ENCODE measurements at regions not wholly inside any gene's neighbourhood (a gene's known extent, or its start where the extent isn't known, plus 50 kb on each side); places are given as distances from the start of the nearest gene placed in this dataset.
"Not testable (repeated sequence)": the region's sequence is repeated elsewhere in the genome, so short reads cannot be mapped to it uniquely, and the experiment has no call there.

- DNase-seq = no peak
- intact Hi-C loops (cut with DNase I, micrococcal nuclease) = no loop called here
- no peak for ATAC-seq
Observed at GRCh38 chr7:84941936-84942335, 244.9 kb downstream of the SEMA3D start.

DNA sequence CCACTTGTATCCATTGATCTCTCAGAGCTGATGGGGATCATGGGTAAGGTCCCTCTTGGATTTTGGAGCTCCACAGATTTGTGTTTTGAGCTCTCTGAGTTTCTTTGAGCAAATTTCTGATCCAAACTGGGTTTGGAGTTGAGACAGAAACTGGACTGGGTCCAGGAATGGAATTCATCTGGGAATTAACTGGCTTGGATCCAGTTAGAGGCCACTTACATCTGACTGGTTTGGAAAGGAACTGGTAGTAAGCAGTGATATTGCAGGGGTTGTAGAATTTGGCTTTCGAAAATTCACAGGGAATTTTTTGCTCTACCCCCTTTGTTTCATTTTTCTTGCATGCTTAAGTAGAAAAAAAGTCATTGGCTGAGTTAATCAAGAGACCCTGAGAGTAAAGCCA is 245.6 kb downstream of the SEMA3D start:
- ATAC-seq = no peak
- DNase-seq = no peak
- intact Hi-C loops (cut with DNase I, micrococcal nuclease) = no loop called here

DNA sequence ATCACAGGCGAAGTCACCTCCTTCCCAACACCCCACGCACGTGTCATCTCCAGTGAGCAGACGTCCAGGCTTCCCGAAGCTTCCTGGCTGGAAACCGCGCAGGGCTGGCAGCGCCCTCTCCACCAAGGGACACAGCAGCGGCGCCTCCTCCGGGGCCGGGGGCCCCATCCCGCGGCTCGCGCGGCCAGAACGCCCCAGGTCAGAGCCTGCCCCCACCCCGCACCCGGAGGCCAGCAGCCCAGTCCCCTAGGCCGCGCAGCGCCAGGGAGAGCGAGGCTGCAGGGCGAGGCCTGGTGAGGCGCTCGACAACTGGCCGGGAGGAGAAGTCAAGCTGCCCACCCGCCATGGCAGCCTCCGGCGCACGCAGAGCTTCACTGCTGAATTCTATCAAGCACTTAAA is 247.0 kb downstream of the SEMA3D start:
- ATAC-seq = no peak
- intact Hi-C loops (cut with DNase I, micrococcal nuclease) = no loop called here
- no peak for DNase-seq

DNA sequence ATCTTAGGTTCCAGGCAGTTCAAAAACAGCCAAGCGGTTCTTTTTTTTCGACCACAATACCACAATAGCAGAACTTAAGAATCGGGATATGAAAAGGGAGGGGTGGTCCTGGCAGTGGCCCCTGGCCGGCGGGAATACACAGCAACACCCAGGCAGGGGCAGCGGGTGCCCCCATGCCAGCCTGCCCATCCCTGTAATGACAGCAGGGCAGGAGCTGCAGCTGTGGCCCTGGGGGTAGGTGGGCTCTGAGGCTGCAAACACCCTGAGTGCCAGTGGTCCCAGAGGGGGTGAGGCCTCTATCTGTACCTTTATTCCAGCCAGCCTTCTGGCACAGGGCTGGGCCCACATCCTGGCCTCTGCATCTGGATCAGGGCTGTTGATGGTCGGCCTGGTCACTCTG is 247.4 kb downstream of the SEMA3D start:
- intact Hi-C loops (cut with DNase I, micrococcal nuclease) = no loop called here
- ATAC-seq = no peak
- no peak for DNase-seq

GRCh38 chr7:84924353-84924752 is 262.5 kb downstream of the SEMA3D start:
- no peak for ATAC-seq
- intact Hi-C loops (cut with DNase I, micrococcal nuclease) = no loop called here
- no peak for DNase-seq

- ATAC-seq (no peak), DNase-seq (no peak)
- intact Hi-C loops (cut with DNase I, micrococcal nuclease) = no loop called here
Observed at GRCh38 chr7:84923348-84923747, 263.5 kb downstream of the SEMA3D start.

- no peak for ATAC-seq
- intact Hi-C loops (cut with DNase I, micrococcal nuclease) = no loop called here
Observed at GRCh38 chr7:84921154-84921553, 265.7 kb downstream of the SEMA3D start.

DNA sequence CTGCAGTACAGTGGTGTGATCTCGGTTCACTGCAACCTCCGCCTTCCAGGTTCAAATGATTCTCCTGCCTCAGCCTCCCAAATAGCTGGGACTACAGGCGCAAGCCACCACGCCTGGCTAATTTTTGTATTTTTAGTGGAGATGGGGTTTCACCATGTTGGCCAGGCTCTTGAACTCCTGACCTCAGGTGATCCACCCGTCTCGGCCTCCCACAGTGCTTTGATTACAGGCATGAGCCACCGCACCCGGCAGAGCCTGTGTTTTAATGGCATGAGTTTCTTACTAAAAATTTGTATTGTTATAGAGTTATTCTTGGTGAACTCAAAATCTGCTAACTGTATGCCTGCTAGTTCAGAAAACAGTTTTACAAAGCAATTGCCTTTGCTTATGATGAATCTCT is 269.9 kb downstream of the SEMA3D start:
- ATAC-seq; DNase-seq; intact Hi-C loops (cut with DNase I, micrococcal nuclease): not testable (repeated sequence)

More at GRCh38 chr7:84921154-84921553, 265.7 kb downstream of the SEMA3D start:
- DNase-seq = no peak

- ATAC-seq (no peak), DNase-seq (no peak)
- intact Hi-C loops (cut with DNase I, micrococcal nuclease) = no loop called here
Observed at GRCh38 chr7:84916161-84916560, 270.7 kb downstream of the SEMA3D start.

DNA sequence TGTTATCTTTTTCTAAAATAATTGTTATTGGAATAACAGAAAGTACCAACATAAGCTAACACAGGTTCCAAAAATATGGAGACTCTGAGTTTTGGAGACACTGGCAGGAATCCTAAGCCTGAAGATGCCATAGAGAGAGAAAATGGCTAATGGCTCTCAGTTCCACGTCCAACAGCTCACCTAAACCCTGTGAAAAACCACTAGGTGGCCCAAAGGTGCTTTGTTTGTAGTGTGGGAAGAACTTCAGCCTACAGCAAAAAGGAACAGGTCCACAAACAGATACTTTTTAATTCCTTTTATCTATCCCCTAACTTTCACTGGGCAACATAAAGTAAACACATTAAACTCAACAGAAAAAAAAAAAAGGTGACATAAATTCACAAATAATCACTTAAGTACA is 272.3 kb downstream of the SEMA3D start:
- intact Hi-C loops (cut with DNase I, micrococcal nuclease) = no loop called here
- ATAC-seq = no peak

GRCh38 chr7:84913731-84914130 is 273.1 kb downstream of the SEMA3D start:
- DNase-seq = no peak
- intact Hi-C loops (cut with DNase I, micrococcal nuclease) = no loop called here

More for the DNA sequence above, 272.3 kb downstream of the SEMA3D start:
- no peak for DNase-seq

DNA sequence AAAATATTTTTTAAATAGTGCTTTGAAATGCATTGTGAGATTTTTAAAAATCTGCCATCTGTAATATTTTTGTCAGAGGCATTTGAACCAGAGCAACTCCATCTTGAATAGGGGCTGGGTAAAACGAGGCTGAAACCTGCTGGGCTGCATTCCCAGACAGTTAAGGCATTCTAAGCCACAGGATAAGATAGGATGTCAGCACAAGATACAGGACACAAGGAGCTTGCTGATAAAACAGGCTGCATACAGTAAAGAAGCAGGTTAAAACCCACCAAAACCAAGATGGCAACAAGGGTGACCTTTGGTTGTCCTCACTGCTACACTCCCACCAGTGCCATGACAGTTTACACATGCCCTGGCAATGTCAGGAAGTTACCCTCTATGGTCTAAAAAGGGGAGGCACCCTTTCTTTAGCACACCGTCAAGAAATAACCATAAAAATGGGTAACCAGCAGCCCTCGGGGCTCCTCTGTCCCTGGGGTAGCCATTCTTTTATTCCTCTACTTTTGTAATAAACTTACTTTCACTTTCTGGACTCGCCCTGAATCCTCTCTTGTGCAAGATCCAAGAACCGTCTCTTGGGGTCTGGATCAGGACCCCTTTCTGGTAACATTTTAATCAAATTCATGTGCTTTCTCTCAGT is 273.7 kb downstream of the SEMA3D start:
- intact Hi-C loops (cut with DNase I, micrococcal nuclease) = no loop called here
- ATAC-seq = no peak
- DNase-seq = no peak

More at GRCh38 chr7:84913731-84914130, 273.1 kb downstream of the SEMA3D start:
- ATAC-seq = no peak

- ATAC-seq = no peak
- no peak for DNase-seq
- intact Hi-C loops (cut with DNase I, micrococcal nuclease) = no loop called here
Observed at GRCh38 chr7:84912537-84912936, 274.3 kb downstream of the SEMA3D start.

DNA sequence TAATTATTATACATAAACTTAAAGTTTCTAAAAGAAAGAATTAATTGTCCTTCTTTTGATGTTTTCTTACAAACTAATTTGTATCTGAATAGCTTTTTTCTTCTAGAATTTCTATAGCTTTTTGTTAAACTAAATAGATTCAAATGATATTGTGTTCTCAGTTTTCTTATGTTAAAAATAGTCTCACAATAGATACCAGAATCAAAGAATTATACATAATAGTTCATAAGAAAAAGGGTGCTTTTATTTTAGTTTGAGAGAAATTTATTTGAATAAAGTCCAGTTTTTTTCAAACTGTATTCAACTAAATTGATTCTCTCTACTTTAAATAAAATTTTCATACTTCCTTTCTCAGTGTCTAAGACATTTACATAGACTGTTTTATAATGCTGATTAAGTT is 274.8 kb downstream of the SEMA3D start:
- intact Hi-C loops (cut with DNase I, micrococcal nuclease) = no loop called here

GRCh38 chr7:84911077-84911476 is 275.8 kb downstream of the SEMA3D start:
- ATAC-seq = no peak
- intact Hi-C loops (cut with DNase I, micrococcal nuclease) = no loop called here
- no peak for DNase-seq

More for the DNA sequence above, 274.8 kb downstream of the SEMA3D start:
- ATAC-seq = no peak
- DNase-seq = no peak

GRCh38 chr7:84910322-84910721 is 276.5 kb downstream of the SEMA3D start:
- intact Hi-C loops (cut with DNase I, micrococcal nuclease); ATAC-seq; DNase-seq: not testable (repeated sequence)

- intact Hi-C loops (cut with DNase I, micrococcal nuclease) = no loop called here
- DNase-seq (no peak), ATAC-seq (no peak)
Observed at GRCh38 chr7:84908196-84908793, 278.6 kb downstream of the SEMA3D start.

GRCh38 chr7:84906889-84907288 is 280.0 kb downstream of the SEMA3D start:
- DNase-seq = no peak
- ATAC-seq = no peak
- intact Hi-C loops (cut with DNase I, micrococcal nuclease) = no loop called here

DNA sequence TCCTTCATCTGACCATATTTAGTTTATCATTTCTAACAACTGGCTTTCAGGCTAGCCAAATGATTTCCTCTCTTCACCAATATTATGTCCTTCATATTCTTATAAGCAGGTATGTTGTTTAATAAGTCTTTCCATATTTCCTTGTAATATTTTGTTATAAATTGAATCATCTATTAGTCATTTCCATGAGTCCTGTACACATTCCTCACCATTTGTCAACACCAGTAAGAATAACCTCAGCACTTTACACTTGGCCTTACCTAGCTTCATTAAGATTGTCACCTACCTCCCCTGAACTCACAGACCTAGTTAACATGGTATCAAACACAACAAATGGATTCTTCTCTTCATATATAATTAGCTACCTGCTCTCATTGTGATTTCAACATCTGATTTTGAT is 282.3 kb downstream of the SEMA3D start:
- DNase-seq (no peak), ATAC-seq (no peak)
- intact Hi-C loops (cut with DNase I, micrococcal nuclease) = no loop called here

DNA sequence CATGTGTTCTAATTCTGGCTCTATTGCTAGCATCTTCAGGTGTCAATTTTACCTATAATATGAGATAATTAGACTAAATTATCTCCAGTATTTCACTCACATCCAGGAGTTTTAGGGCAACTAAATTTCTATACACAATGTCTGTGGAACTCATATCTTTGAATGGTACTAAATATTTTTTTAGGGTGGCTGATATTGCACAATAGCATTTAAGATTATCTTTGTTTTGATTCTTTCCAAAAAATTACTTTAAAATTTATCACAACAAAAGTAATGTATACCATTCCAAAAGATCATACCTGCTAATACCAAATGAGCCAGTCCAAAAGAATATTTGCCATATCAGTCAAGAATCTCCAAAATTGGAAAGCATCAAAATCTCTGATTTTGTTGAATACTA is 285.5 kb downstream of the SEMA3D start:
- intact Hi-C loops (cut with DNase I, micrococcal nuclease) = no loop called here
- no peak for DNase-seq

GRCh38 chr7:84900215-84900614 is 286.6 kb downstream of the SEMA3D start:
- ATAC-seq (no peak), DNase-seq (no peak)

More for the DNA sequence above, 285.5 kb downstream of the SEMA3D start:
- no peak for ATAC-seq

More at GRCh38 chr7:84900215-84900614, 286.6 kb downstream of the SEMA3D start:
- intact Hi-C loops (cut with DNase I, micrococcal nuclease) = no loop called here
